HG02884 (cell line): ENCODE measurements at regions not wholly inside any gene's neighbourhood (a gene's known extent, or its start where the extent isn't known, plus 50 kb on each side); places are given as distances from the start of the nearest gene placed in this dataset.

Experiments
- ATAC-seq: cut with Tn5 transposase; IDR thresholded peaks from one replicate; pipeline ENCODE4 v1.9.1; 2021; ENCODE audit warnings: mild to moderate bottlenecking, moderate library complexity; ENCODE audit not compliant: unreplicated experiment

DNA sequence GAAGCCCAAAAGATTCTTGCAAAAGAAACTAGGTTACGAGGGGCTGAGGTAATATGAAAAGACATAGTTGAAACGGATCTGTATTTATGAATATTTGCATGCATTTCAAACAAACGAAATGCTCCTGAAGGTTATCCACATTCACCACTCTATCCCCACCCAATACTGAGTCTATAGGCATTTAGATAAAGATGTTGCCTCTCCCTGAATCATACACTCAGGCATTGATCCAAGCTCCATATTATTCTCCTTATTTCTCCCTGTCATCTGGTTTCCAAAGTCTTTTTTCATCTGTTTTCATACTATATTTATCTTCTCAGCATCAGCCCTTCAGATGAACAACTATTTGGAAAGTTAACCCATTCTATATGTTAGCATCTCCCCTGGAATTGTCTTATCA lies 492.5 kb upstream of the TGFBR2 start:
- no peak for ATAC-seq

GRCh38 chr3:30114918-30115317 lies 491.5 kb upstream of the TGFBR2 start:
- ATAC-seq: no peak

- no peak for ATAC-seq
These were observed 484.0 kb upstream of the TGFBR2 start for GRCh38 chr3:30122359-30122758.

GRCh38 chr3:30123224-30123623 lies 483.2 kb upstream of the TGFBR2 start:
- no peak for ATAC-seq

DNA sequence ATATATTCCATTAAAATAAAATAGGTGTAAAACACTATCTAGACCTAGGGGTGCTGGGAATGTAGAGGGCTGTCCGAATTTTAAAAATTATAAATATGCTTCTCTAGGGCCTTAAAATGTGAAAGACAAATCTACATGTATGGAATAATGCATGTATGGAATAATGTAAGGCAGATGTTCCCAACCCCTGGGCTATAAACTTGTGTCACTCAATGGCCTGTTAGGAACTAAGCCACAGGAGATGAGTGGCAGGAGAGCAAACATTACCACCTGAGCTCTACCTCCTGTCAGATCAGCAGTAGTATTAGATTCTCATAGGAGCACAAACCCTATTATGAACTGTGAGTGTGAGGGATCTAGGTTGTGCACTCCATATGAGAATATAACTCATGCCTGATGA lies 482.6 kb upstream of the TGFBR2 start:
- ATAC-seq: no peak

DNA sequence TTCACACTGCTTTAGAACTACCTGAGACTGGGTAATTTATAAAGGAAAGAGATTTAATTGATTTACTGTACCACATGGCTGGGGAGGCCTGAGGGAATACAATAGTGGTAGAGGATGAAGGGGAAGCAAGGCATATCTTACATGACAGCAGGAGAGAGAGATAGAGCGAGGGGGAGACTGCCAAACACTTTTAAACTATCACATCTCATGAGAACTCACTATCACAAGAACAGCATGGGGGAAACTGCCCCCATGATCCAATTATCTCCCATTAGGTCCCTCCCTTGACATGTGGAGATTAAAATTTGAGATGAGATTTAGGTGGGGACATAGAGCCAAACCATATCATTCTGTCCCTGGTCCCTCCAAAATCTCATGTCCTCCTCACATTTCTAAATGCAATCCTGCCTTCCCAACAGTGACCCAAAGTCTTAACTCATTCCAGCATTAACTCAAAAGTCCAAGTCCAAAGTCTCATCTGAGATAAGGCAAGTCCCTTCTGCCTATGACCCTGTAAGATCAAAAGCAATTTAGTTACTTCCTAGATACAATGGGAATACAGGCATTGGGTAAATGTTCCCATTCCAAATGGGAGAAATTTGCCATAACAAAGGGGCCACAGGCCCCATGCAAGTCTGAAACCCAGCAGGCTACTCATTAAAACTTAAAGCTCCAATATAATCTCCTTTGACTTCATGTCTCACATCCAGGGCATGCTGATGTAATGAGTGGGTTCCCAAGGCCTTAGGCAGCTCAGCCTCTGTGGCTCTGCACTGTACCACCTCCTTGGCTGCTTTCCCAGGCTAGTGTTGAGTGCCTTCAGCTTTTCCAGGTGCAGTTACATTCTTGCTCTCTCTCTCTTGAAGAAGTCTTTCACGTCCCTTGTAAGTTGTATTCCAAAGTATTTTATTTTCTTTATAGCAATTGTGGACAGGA lies 481.7 kb upstream of the TGFBR2 start:
- ATAC-seq: no peak

DNA sequence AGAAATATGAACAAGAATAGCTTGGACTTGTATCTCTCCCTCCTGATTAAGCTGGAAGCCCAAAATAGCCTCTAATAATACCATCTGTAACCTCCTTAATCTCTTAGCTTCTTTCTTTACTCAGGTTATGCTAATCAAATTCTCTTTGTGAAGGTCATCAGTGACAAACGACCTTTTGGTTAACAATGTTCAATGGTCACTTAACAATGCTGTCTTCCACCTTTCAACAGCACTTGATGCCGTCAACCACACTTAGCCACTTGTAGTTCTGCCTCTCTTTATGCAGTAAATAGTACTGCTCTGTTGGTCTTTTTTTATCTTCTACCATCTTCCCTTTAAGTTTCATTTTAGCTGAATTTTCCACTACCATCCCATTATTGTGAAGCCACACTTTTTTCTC lies 476.6 kb upstream of the TGFBR2 start:
- no peak for ATAC-seq

DNA sequence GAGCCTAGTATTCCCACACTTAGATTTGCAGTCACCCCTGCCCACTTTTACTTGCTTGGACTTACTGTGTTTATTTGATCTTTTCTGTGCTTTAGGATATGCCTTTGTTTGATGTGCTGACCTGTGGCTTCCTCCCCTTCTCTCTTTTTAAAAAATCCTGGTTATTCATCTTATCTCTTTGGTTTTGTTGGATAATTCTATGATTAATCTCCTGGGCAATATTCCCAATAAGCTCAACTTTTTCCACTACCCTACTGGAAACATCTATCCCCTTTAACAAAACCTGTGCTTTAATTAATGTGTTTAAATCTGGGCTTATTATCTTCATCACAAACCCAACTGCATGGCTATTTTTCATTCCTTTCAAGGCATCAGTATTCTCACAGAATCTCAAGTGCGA lies 476.0 kb upstream of the TGFBR2 start:
- no peak for ATAC-seq

DNA sequence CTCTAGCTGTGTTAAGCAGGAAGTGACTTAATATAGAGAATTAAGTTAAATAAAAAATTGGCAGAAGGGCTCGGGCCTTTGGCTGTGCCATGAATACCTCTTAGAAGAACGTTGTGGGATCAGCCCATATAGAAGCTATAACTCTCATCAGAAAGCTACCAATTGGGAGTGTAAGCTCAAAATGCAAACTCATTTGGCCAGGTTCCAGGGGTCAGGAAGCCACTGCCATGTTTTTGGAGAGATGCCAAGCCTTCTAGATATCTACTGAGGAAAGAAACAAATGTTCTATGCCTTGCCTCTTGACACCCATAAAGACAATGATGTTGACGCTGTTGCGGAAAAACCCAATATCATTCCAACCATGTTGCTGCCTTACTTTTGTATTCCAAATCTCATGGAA lies 475.2 kb upstream of the TGFBR2 start:
- ATAC-seq: no peak

DNA sequence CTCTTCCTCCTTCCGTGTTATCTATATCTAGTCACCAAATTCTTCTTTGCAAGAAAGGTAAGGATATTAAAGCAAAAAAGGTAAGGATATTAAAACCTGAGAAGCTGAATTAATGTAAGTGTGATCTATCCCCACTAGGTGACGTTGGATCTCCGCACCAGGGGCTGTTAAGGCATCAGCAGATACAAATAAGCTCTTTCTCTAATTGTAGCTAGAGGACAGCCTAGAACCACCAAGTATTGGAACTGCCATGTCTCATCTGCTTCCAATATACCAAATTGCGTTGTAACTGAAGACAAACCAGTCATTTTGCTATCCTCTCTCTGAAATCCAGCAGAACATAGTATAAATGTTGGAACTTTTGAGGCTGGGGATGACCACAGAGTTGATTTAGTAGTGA lies 471.2 kb upstream of the TGFBR2 start:
- ATAC-seq: no peak

- ATAC-seq: no peak
These were observed 467.1 kb upstream of the TGFBR2 start for GRCh38 chr3:30139283-30139682.

DNA sequence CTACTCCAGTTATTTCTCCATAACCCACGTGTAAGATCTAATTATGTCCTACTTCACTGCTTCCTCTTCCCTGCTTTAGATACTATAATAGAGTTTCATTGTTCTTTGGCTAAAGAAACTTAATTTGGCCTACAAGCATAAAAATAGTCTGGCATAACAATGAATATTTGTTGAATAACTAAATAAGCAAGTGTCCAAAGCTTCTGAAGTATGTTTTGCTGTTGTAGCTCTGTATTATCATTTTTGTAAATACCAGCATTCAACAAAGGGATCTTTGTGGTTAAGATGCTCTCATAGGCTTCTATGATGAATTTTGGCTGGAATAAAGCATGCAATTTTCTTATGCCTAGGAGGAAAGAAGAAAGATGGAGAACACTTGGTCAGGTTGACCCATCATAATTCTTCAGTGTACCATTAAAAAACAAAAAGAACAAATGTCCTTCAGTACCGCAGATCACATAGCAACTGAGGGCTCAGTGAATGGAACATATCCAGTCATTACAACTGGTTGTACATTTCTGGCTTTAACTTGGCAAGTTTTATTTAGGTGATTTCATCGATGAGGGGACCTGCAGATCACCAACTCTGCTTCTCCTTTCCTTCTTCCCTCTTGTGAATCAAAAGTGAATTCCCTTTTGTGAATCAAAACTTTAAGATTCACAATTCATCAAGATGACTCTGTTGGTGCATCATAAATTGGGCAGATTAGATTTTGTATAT lies 465.9 kb upstream of the TGFBR2 start:
- no peak for ATAC-seq

- no peak for ATAC-seq
These were observed 465.2 kb upstream of the TGFBR2 start for GRCh38 chr3:30141178-30141581.

- ATAC-seq: no peak
These were observed 464.5 kb upstream of the TGFBR2 start for GRCh38 chr3:30141927-30142326.

GRCh38 chr3:30142946-30143345 lies 463.5 kb upstream of the TGFBR2 start:
- ATAC-seq: no peak

GRCh38 chr3:30145281-30145680 lies 461.1 kb upstream of the TGFBR2 start:
- ATAC-seq: no peak

DNA sequence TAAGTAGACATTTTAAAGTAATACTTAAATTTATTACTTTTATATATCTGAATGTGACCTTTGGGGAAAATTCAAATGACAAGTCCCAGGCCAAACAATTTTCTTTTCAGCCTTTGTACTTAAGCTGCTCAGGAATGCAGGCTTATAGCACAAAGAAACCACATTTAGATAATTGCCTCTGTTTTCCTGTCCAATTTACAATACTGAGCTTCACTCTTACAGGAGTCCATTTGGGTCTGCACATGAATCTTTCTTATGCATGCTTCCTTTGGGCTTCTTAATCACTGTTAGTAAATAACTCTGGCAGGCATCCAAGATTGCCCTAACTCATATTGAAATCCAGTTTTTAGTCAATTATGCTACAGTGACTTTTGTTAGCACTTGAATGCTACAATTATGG lies 459.4 kb upstream of the TGFBR2 start:
- peak; percentile 45 for ATAC-seq

DNA sequence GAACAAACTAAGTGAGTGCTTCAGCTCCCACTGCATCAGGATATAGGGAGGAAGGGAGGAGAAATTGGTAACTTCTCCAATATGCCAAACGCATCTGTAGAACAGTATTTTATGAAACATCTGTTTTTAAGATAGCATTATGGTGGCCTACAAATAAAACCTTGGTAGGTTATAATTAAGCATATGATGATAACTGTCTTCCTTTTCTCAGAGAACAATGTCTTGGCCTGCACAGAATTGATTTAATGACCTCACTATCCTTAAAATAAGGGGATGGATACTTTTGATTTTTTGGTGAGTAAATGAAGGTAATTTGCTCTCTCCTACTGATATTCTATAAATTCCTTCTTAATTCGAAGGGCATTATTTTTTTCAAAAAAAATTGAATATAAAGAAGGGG lies 451.5 kb upstream of the TGFBR2 start:
- ATAC-seq: no peak

- no peak for ATAC-seq
These were observed 450.6 kb upstream of the TGFBR2 start for GRCh38 chr3:30155755-30156154.

GRCh38 chr3:30156586-30157498 lies 449.6 kb upstream of the TGFBR2 start:
- no peak for ATAC-seq

DNA sequence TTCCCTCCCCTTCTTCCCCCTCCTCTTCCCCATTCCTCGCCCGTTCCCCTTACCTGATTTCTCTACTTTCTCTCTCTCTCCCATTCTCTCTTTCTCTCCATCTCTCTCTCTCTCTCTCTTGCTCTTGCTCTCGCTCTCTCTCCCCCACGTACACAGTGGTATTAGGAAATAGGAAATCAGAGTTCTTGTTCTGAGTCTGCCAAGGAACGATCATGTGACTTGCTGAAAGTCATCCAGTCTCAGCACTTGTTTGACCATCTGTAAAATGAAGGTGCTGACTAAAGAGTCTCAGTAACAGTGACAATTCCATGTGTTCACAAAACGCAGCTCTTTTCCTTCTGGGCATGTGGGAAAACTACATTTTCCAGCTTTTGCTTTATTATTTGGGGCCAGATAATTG lies 445.0 kb upstream of the TGFBR2 start:
- ATAC-seq: no peak
